ENCODE measurements at regions not wholly inside any gene's neighbourhood (a gene's known extent, or its start where the extent isn't known, plus 50 kb on each side); places are given as distances from the start of the nearest gene placed in this dataset.

GRCh38 chr2:22055784-22056620, 932.2 kb downstream of the TDRD15 start:
- no peak overlapping the region for H3K4me3 ChIP-seq (ENCODE audit: low read depth, low read length)
- no peaks in the 10 kb centered on the region for H3K9me3 ChIP-seq (ENCODE audit: control insufficient read depth, insufficient read depth, low read depth, low read length)
- CTCF ChIA-PET: no interaction called here
- TF ChIP-seq SCRT2 (tag by site-specific recombination; IDR thresholded peaks at IDR 0.05) (0 out of 2 replicates have a peak, but pooled peaks have one; percentile 20), SALL2 (tag by site-specific recombination; IDR thresholded peaks at IDR 0.05; ENCODE audit: borderline replicate concordance) (no peak)
- no peaks in the 10 kb centered on the region for H3K4me1 ChIP-seq (ENCODE audit: control insufficient read depth, insufficient read depth, low read length)
- H3K36me3 ChIP-seq (ENCODE audit: control insufficient read depth in 2 of 2, insufficient read depth in 1 of 2, low read length in 2 of 2): no peaks in the 10 kb centered on the region
- POLR2A ChIA-PET: no interaction called here
- H3K27ac ChIP-seq (ENCODE audit: extremely low read depth, low read depth, low read length): no peak overlapping the region

- no peaks in the 10 kb centered on the region for H3K36me3 ChIP-seq (ENCODE audit: control insufficient read depth in 2 of 2, insufficient read depth in 1 of 2, low read length in 2 of 2)
- no peaks in the 10 kb centered on the region for H3K9me3 ChIP-seq (ENCODE audit: control insufficient read depth, insufficient read depth, low read depth, low read length)
- no peak for TF ChIP-seq ZNF658 (tag by site-specific recombination; IDR thresholded peaks at IDR 0.05)
- TF ChIP-seq ZNF585B (tag by site-specific recombination; IDR thresholded peaks at IDR 0.05): no peak
- TF ChIP-seq ZNF280D (tag by site-specific recombination; IDR thresholded peaks at IDR 0.05): no peak
- TF ChIP-seq ELK4 (IDR thresholded peaks at IDR 0.05; ENCODE audit: borderline replicate concordance, low read depth, low read length): no peak
- TF ChIP-seq KLF16 (tag by site-specific recombination; IDR thresholded peaks at IDR 0.05): no peak
- no peak for TF ChIP-seq ZNF121 (tag by site-specific recombination; IDR thresholded peaks at IDR 0.05)
- no peak for TF ChIP-seq ZNF549 (tag by site-specific recombination; IDR thresholded peaks at IDR 0.05)
- no peak for TF ChIP-seq HOXA7 (CRISPR knock-in tag; IDR thresholded peaks at IDR 0.05; ENCODE audit: borderline replicate concordance)
- TF ChIP-seq ZBTB17 (tag by site-specific recombination; IDR thresholded peaks at IDR 0.05): no peak
- TF ChIP-seq WT1 (tag by site-specific recombination; IDR thresholded peaks at IDR 0.05): no peak
- no peak for TF ChIP-seq SALL2 (tag by site-specific recombination; IDR thresholded peaks at IDR 0.05; ENCODE audit: borderline replicate concordance)
- no peak for TF ChIP-seq ZNF692 (tag by site-specific recombination; IDR thresholded peaks at IDR 0.05)
- no peak for TF ChIP-seq REPIN1 (tag by site-specific recombination; IDR thresholded peaks at IDR 0.05; ENCODE audit: low read depth)
- TF ChIP-seq SCRT2 (tag by site-specific recombination; IDR thresholded peaks at IDR 0.05): no peak
- no peak for TF ChIP-seq ZNF843 (tag by site-specific recombination; IDR thresholded peaks at IDR 0.05)
- TF ChIP-seq ZNF10 (tag by site-specific recombination; IDR thresholded peaks at IDR 0.05): no peak
- no peak for TF ChIP-seq OVOL3 (tag by site-specific recombination; IDR thresholded peaks at IDR 0.05)
- TF ChIP-seq YY1 (tag by site-specific recombination; IDR thresholded peaks at IDR 0.05): no peak
- TF ChIP-seq ZNF114 (tag by site-specific recombination; IDR thresholded peaks at IDR 0.05): no peak
- no peak for TF ChIP-seq ZNF394 (tag by site-specific recombination; IDR thresholded peaks at IDR 0.05; ENCODE audit: borderline replicate concordance)
- no peak overlapping the region for H3K27ac ChIP-seq (ENCODE audit: extremely low read depth, low read depth, low read length)
- ChIA-PET CTCF (no interaction called here), POLR2A (no interaction called here)
- no peak overlapping the region for H3K4me3 ChIP-seq (ENCODE audit: low read depth, low read length)
- no peaks in the 10 kb centered on the region for H3K4me1 ChIP-seq (ENCODE audit: control insufficient read depth, insufficient read depth, low read length)
Measured at GRCh38 chr2:22056621-22057132, 932.9 kb downstream of the TDRD15 start.

Data from HEK293 (cell line).